Erythroblast (primary cell): ENCODE measurements at regions not wholly inside any gene's neighbourhood (a gene's known extent, or its start where the extent isn't known, plus 50 kb on each side); places are given as distances from the start of the nearest gene placed in this dataset.
"Not testable (repeated sequence)": the region's sequence is repeated elsewhere in the genome, so short reads cannot be mapped to it uniquely, and the experiment has no call there.

Experiments used
- DNase-seq, 2 experiments: peaks; one replicate each; lab custom pipeline; 2025; lab: John Stamatoyannopoulos, UW
- GATA1 ChIP-seq: IDR thresholded peaks from 2 replicates; pipeline ENCODE4 v1.6.1; 2011; ENCODE audit warnings: low read depth, mild to moderate bottlenecking, control low read depth, low read length, moderate library complexity
- POLR2A ChIP-seq: IDR thresholded peaks from 2 replicates; pipeline ENCODE4 v1.6.1; 2011; ENCODE audit warnings: mild to moderate bottlenecking, low read length

DNA sequence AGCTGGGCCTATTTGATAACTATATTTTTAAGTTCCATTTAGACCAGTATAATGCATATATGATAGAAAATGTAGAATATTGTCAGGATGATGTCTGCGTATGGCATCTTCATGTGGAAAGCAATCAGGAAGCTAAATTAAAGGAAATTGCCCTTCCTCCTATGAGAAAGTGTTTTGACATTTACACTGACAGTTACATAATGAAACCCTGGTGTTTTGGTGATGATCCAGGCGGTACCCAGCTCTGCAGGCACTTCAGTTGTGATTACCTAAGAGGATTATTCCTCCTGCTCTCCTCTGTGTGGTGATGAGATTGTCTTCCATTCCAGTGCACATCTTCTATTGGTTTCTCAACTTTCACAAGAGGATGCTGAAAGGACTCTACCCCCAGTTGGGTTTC is 126.5 kb upstream of the MITF start:
- TF ChIP-seq POLR2A (no peak), GATA1 (no peak)
- no peak for DNase-seq

DNA sequence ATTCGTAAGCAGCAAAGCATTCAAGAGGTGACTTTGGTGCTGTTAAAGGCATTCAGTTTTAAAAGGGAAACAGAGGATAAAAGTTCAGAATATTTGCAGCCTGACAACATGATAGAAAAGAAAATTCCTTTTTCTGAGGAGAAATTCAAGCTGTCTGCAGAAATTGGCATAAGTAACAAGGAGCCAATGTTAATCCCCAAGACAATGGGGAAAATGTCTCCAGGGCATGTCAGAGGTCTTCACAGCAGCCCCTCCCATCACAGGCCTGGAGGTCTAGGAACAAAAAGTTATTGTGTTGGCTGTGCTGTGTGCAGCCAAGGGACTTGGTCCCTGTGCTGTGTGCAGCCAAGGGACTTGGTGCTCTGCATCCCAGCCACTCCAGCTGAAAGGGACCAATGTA is 129.7 kb upstream of the MITF start:
- not testable (repeated sequence) for DNase-seq

DNA sequence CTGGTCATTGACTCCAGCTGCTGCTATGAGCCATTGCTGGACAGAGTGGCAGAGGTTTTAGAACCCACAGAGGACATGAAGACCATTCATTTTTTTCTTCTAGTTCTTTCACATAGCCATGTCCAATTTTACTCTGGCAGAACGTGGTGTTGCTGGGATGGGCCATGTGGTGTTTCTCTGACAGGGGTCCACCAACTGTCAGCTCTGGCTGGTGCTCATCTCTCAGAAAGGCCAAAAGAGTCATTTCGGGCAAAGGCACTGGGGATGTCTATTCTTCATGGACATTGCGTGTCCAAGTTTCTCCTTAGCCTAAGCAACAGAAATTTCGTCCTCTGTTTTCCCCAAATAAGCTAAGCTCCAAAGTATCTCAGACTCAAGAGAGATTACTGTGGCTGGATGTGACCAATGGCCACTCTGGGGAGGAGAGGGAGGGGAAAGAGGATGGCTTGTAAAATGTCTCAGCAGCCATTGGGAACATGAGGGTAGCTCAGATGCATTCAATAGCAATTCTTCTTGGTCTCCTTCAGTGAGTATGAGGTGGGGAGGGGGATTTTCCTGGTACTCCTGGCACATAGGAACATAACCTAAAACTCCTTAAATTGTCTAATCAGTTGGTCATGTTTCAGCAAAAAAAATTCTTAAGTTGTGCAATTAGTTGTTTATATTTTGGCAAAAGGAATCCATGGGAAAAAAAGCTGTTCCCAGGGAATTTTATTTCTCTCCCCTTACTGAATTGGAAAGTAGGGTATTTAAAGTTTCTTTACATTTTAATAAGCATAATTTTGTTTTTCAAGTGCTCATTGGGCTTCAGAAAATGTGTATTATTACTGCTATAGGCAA is 131.6 kb upstream of the MITF start:
- TF ChIP-seq GATA1: no peak
- TF ChIP-seq POLR2A: no peak
- no peak for DNase-seq

DNA sequence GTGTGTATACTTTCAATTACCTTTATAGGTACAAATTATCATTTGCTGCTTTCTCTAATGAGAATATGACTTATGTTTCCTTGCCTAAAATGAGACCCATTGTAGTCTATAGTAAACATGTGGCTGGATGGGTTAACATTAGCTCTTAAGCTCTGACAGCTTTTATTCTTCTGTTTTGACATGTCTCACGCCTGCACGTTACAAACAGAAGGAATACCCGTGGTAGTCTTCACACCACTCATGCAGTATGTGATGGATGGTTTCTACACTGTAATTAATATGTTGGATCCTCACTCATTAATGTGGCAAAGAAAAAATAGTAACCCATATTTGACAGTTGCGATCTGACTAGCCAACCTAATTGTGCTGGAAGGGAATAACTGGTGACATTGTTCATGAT is 133.4 kb upstream of the MITF start:
- DNase-seq: no peak
- TF ChIP-seq GATA1 (no peak), POLR2A (no peak)

DNA sequence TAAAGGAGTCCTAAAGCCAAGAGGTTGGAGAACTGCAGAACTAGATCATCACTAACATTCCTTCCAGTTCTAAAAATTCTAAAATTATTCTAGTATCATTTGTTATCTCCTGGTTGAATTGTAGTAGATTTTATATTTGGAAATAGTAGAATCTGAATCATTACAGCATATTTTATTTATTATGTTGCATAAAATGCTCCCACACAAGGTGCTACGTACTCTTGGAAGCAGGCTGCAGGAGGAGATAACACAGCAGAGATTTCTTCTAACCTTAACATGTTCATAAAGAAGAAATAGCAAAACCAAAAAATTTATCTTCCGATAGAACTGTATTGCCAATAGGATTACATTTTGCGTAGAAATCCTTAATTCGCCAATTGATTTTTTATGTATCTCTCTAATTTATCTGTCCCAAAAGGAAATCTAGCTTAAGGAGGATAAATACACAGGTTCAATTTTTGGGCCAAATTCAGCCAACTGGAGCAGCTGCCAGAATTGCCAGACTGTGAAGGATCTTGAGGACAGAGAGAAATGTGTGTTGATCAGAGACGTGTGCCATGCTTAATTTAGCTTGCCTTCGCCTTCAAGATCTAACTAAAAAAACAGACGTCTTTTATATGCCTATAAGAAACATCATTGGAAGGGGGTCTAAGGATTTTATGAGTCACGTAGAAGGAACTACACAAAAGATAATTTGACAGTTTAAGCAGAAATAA is 134.4 kb upstream of the MITF start:
- DNase-seq: no peak
- no peak for TF ChIP-seq POLR2A
- TF ChIP-seq GATA1: no peak

DNA sequence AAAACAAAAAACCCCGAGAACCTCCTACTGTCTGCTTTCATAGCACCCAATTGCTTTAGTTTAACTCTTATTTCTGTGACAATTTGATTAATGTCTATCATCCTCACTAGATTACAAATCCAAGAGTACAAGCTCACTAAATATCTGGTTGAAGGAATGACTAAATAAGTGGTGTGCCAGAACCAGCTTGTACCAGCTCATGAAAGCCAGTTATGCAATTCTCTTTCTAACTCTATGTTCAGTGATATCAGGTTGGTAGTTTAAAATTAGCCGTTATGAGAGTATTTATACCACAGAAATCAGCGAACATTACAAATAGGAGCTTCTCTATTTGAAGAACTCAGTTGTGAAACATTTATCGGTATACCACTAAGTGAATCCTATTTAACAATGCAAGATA is 137.2 kb upstream of the MITF start:
- TF ChIP-seq POLR2A (no peak), GATA1 (no peak)
- no peak for DNase-seq

DNA sequence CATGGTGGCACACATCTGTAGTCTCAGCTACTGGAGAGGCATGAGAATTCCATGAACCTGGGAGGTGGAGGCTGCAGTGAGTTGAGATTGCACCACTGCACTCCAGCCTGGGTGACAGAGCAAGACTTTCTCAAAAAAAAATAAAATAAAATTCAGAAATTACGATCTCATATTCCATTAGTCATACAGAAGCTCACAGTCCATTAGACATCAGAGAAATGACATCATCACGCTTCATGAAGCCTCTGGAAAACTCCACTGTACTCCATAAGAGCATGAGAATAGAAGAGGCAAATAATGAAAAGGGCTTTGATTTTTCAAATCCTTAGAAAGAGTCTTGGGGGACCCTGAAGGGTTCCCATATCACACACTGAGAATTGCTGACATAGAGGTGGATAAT is 145.0 kb upstream of the MITF start:
- TF ChIP-seq GATA1 (no peak), POLR2A (no peak)
- no peak for DNase-seq

DNA sequence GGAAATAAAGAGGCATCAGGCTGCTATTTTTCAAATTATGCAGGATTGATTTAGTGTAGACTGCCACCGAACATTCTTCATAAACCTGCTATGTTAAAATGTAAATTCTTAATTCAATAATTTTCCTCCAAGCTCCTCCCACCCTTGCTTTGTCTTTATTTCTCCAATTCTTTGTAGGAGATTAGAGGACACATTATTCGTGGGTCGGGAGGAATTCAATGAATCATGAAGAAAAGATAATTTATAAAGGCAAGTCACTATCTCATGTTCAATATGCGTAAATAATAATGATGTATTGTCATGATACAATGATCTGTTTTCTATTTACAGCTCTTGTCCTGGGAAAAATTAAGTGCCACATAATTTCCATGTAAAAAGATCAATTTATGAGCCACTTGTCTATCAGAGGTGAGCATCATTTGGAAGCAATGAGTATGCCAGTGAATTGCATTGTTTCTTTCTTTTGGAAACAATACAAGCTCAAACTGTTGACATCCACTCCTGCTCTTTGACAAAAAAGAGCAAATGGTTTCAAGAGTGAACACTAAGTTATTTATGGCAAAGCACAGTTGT is 148.0 kb upstream of the MITF start:
- TF ChIP-seq GATA1: no peak
- TF ChIP-seq POLR2A: no peak
- no peak for DNase-seq

DNA sequence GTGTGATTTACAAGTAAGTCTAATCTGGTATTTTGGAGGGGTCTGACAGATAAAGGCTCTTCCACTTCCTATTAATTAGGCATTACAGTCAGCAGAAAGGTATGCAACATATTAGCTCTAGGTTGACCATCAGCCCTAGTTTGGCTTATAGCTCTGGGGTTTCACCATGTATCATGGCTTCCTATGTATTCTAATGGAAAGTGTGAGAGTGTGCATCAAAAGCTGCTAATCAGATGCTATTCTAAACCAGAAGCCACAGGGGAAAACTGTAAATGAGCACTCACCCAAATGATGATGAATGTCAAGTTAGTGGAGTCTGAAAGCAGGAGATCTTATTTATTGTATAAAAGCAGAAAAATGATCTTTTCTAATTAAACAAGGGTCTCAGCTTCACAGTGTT is 149.2 kb upstream of the MITF start:
- no peak for TF ChIP-seq GATA1
- no peak for TF ChIP-seq POLR2A

DNA sequence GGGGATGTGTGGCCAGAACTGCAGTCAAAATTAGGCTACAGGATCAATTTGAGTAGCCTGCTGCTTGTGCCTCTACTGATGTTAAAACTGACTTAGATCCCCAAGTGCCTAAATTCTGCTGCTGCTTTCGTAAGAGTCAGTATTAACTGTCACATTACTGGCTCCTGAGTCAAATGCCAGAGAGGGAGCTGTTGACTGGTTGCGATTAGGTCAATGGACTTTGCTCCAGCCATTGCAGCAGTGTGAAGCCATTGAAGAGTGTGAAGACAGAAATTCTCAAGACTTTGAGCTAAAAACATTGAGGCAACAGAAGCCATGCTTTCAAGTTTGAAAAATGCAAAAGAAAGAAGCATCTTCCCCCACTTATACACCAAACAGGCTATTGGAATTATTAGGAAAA is 151.1 kb upstream of the MITF start:
- TF ChIP-seq POLR2A: no peak
- no peak for TF ChIP-seq GATA1
- DNase-seq: no peak

More for the DNA sequence above, 149.2 kb upstream of the MITF start:
- DNase-seq: no peak

DNA sequence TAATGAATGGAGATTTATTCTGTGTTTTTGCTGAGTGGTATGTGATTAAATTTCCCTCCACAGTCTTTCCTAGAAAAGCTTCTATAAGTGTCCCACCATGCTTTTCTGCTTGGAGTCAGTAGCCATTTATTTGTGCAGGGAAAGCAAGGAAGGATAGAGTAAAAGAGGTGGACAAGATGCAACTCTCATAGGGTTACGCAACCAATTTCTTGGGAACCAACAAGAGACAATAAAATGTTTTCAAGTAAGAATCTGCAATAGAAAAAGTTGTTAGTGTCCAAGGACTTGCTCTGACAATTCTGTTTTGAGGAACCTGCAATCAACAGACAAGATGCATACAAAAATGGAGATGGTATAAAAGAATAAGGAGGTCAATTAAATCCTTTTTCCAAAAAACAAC is 153.8 kb upstream of the MITF start:
- DNase-seq: no peak
- TF ChIP-seq GATA1: no peak
- no peak for TF ChIP-seq POLR2A

DNA sequence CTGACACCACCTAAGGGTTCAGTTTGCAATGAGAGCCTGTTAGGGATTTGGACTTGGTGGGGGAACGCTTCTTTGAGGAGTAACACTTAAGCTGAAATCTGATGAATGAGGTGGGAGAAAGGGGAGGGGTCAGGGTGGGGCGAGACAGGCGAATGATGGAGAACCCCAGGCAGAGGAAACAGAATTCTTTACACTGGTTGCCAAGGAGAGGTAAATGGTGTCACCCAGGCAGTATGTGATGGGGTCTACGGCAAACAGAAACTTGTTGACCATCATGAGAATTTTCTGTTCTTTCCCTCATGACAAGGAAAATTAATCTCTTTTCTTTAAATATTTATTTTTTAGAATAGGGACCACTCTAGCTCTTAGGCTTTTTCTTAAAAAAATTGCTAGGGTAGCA is 157.2 kb upstream of the MITF start:
- TF ChIP-seq POLR2A (no peak), GATA1 (no peak)
- no peak for DNase-seq

DNA sequence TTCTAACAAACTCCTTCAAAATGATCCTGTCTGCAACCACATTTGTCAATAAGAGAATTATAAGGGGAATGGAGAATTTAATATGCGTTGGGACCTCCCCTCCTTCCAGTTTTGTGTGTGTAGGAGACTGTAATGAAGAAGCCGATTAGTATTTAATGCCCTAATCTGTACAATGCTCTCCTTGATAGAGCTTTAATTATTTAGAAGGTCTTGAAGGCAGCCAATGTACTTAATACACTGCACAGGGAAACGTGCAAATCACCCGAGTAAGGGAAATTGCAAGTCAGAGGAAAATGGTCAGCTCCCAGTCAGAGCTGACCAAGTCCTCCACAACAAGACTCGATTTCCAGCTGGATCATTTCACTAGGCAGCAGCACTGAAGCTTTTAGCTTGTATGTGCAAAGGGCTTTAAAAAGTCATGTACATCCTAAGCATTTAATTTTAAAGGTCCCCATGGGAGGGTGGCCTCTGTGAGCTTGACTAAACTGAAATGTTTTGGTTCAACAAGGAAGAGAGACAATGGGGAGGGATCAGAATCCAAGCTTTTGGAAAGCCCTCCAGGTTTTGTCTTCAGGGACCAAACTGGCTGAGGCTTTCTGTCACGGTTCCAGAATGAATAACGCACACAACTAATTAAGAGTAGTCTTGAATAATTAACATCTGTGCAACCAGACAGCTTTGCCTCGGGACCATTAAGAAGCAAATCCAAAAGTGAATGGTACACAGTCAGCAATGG is 159.8 kb upstream of the MITF start:
- TF ChIP-seq POLR2A: no peak
- no peak for TF ChIP-seq GATA1
- no peak for DNase-seq

DNA sequence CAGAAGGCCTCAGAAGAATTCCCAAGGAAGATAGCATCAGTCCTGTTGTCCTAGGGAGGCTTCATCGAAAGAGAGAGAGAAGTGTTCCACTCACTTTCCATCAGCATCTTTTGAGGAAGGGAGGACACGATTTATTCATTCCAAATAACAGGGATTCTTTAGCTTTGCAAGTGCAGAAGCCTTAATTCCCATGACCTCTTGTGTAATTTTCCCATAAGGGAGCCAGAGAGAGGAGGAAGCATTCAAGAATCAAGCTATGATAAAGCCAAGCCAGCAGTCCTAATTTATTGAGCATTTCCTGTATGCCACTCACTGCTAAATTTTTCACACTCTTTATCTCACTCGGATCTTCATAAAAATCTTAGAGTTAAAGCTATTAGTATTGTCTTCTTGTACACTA is 169.7 kb upstream of the MITF start:
- DNase-seq: no peak
- TF ChIP-seq POLR2A: no peak
- no peak for TF ChIP-seq GATA1

DNA sequence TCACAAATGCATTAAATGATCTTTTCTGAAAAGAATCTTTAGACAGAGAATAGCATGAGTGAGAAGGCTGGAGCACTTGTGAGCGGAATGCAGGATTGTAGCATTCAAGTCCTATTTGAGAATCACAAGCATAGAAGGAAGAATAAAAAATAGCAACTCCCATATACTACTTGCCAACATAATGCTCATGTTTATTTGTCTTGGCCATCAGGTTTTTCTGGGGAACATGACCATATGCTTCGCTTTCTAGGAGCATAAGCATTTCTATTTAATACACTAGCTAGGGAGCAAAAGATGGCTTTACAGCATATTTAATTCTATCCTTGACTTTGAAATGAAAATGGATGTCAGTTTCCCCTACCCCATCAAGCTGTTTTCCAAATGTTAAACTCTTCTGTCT is 170.3 kb upstream of the MITF start:
- TF ChIP-seq GATA1: no peak
- TF ChIP-seq POLR2A: no peak
- DNase-seq: no peak
